Upper lobe of left lung (tissue), 4 donors: ENCODE measurements at regions not wholly inside any gene's neighbourhood (a gene's known extent, or its start where the extent isn't known, plus 50 kb on each side); places are given as distances from the start of the nearest gene placed in this dataset.

Source experiments
- EP300 ChIP-seq, 4 donors: sonication (generic); formaldehyde crosslinking; IDR thresholded peaks; one replicate each; pipeline ENCODE4 v1.5.1; 2017; ENCODE audit warnings: antibody characterized with exemption in 4 of 4, control low read depth in 2 of 4
- POLR2A ChIP-seq, 4 donors: fragments of 450-650 bp; IDR thresholded peaks; one replicate each; pipeline ENCODE4 v1.5.1; 2016 to 2017; ENCODE audit warnings: antibody characterized with exemption in 4 of 4, mild to moderate bottlenecking in 2 of 4
- POLR2AphosphoS5 ChIP-seq, 2 donors: sonication (generic); formaldehyde crosslinking; IDR thresholded peaks; one replicate each; pipeline ENCODE4 v1.5.1; 2017; ENCODE audit warnings: antibody characterized with exemption in 2 of 2
- TF ChIP-seq, protein P1 (sequence below), 6 experiments: fragments of 450-650 bp in 4 of 6; fragments of 200-600 bp in 2 of 6; sonication (generic) in 2 of 6; IDR thresholded peaks; one replicate each; pipeline ENCODE4 v1.5.1; 2016 to 2019; ENCODE audit warnings: antibody characterized with exemption in 6 of 6

DNA sequence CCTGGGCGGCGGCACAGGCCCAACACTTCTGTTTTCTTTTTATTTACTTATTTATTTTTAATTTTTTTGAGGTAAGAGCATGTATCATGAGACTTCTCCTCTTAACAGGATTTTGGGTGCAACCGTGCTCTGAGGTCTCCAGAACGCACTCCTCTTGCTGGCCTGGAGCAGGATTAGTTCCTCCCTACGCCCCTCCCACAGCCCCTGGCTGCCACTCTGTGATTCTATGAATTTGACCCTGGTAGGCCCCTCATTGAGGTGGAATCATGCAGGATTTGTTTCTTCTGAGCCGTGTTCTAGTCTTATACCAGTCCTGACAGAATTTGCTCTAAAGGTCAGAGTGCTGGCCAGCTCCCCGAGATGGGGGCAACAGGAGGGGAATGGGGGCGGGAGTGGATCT, 106.5 kb upstream of the HS6ST1 start:
- TF ChIP-seq, protein P1, sequence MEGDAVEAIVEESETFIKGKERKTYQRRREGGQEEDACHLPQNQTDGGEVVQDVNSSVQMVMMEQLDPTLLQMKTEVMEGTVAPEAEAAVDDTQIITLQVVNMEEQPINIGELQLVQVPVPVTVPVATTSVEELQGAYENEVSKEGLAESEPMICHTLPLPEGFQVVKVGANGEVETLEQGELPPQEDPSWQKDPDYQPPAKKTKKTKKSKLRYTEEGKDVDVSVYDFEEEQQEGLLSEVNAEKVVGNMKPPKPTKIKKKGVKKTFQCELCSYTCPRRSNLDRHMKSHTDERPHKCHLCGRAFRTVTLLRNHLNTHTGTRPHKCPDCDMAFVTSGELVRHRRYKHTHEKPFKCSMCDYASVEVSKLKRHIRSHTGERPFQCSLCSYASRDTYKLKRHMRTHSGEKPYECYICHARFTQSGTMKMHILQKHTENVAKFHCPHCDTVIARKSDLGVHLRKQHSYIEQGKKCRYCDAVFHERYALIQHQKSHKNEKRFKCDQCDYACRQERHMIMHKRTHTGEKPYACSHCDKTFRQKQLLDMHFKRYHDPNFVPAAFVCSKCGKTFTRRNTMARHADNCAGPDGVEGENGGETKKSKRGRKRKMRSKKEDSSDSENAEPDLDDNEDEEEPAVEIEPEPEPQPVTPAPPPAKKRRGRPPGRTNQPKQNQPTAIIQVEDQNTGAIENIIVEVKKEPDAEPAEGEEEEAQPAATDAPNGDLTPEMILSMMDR (IDR thresholded peaks at IDR 0.05) = no peak
- no peak for TF ChIP-seq POLR2A (IDR thresholded peaks at IDR 0.05)
- no peak for TF ChIP-seq EP300 (IDR thresholded peaks at IDR 0.05)
- TF ChIP-seq POLR2AphosphoS5 (IDR thresholded peaks at IDR 0.05) = no peak
